ENCODE measurements at regions not wholly inside any gene's neighbourhood (a gene's known extent, or its start where the extent isn't known, plus 50 kb on each side); places are given as distances from the start of the nearest gene placed in this dataset.

DNA sequence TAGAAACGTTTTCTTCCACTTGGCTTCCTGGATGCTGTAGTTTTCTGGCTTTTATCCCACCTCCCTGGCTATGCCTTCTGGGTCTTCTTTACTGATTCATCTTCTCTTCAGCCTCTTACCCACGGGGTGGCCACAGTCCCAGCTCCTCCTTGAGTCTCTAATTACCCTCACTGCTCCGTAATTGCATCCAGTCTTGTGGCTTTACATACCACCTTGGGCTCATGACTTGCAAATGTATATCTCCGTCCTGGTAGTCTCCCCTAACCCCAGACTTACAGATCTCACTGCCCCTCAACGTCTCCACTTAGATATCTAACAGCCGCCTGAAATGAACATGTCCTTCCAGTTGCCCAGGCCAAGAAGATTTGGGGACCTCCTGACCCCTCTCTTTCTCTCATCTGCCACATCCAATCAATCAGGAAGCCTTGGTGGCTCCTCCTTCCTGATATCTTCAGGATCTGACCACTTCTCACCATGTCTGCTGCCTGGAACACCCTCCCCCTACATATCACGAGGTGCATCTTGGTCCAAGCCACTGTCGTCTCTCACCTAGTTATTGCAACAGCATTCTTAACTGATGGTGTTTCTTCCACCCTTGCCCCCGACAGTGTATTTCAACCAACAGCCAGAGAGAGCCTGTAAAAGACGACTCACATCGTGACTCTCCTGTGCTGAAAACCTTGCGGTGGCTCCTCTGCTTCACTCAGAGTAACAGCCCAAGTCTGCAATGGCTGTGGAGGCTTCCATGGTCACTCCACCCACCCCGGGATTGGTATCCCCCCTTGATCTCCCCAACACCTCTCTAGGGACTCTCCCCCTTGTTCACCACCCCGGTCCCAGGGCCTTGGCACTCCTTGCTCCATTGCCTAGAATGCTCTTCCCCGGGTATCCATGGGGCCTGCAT is 219.0 kb upstream of the POU3F1 start:
- TF ChIP-seq, protein P1, sequence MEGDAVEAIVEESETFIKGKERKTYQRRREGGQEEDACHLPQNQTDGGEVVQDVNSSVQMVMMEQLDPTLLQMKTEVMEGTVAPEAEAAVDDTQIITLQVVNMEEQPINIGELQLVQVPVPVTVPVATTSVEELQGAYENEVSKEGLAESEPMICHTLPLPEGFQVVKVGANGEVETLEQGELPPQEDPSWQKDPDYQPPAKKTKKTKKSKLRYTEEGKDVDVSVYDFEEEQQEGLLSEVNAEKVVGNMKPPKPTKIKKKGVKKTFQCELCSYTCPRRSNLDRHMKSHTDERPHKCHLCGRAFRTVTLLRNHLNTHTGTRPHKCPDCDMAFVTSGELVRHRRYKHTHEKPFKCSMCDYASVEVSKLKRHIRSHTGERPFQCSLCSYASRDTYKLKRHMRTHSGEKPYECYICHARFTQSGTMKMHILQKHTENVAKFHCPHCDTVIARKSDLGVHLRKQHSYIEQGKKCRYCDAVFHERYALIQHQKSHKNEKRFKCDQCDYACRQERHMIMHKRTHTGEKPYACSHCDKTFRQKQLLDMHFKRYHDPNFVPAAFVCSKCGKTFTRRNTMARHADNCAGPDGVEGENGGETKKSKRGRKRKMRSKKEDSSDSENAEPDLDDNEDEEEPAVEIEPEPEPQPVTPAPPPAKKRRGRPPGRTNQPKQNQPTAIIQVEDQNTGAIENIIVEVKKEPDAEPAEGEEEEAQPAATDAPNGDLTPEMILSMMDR (IDR thresholded peaks at IDR 0.05; ENCODE audit: low read depth, low read length, missing input control), result no peak
- no peak for TF ChIP-seq GABPA (IDR thresholded peaks at IDR 0.05 in 1 of 2, conservative IDR thresholded peaks at IDR 0.05 in 1 of 2)
- TF ChIP-seq MAX (IDR thresholded peaks at IDR 0.05), result no peak
- no peak for TF ChIP-seq HNF4G (IDR thresholded peaks at IDR 0.05)
- TF ChIP-seq HNF4A (conservative IDR thresholded peaks at IDR 0.05), result no peak
- no peak for TF ChIP-seq RAD21 (IDR thresholded peaks at IDR 0.05)
- TF ChIP-seq, protein P2, sequence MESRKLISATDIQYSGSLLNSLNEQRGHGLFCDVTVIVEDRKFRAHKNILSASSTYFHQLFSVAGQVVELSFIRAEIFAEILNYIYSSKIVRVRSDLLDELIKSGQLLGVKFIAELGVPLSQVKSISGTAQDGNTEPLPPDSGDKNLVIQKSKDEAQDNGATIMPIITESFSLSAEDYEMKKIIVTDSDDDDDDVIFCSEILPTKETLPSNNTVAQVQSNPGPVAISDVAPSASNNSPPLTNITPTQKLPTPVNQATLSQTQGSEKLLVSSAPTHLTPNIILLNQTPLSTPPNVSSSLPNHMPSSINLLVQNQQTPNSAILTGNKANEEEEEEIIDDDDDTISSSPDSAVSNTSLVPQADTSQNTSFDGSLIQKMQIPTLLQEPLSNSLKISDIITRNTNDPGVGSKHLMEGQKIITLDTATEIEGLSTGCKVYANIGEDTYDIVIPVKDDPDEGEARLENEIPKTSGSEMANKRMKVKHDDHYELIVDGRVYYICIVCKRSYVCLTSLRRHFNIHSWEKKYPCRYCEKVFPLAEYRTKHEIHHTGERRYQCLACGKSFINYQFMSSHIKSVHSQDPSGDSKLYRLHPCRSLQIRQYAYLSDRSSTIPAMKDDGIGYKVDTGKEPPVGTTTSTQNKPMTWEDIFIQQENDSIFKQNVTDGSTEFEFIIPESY (IDR thresholded peaks at IDR 0.05), result no peak
- TF ChIP-seq REST (IDR thresholded peaks at IDR 0.05), result no peak
- TF ChIP-seq YY1 (IDR thresholded peaks at IDR 0.05), result no peak
- TF ChIP-seq JUND (IDR thresholded peaks at IDR 0.05), result no peak
- TF ChIP-seq, protein P3, sequence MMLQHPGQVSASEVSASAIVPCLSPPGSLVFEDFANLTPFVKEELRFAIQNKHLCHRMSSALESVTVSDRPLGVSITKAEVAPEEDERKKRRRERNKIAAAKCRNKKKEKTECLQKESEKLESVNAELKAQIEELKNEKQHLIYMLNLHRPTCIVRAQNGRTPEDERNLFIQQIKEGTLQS (IDR thresholded peaks at IDR 0.05), result no peak

All from liver (tissue), 3 donors.